ENCODE measurements at regions not wholly inside any gene's neighbourhood (a gene's known extent, or its start where the extent isn't known, plus 50 kb on each side); places are given as distances from the start of the nearest gene placed in this dataset.

DNA sequence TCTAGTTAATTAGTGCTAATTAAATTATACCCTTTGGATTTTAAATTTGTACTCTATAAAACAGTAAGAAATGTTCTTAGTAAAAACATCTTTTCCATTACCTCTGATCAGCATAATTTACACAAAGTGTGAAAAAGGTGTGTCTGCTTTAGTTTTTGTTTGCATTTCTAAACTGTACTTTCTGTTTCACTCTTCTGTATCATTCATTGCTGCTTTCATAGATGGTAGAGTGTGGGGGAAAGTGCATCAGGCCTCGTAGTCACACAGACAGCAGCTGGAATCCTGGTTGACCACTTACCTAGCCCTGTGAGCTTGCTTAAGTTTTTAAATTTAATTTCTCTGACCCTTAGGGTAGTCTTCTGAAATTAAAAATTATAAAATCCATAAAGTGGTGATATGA lies 275.4 kb upstream of the PITX2 start:
- Histone ChIP-seq H3K27ac (no peak overlapping the region), H3K4me1 (peaks cover 0 to 7% of the 10 kb centered on the region in 2 donors), H3K4me3 (no peak overlapping the region), H3K36me3 (no peaks in the 10 kb centered on the region), H3K27me3 (no peaks in the 10 kb centered on the region), H3K9me3 (no peaks in the 10 kb centered on the region)
- ATAC-seq (no peak), DNase-seq (no peak)
- intact Hi-C loops (cut with DNase I; ENCODE audit: low total_unique reads), result no loop called here
- in situ Hi-C loops (cut with MboI; ENCODE audit: low sequenced_read_pairs in 4 of 4), result no loop called here
- TF ChIP-seq, protein P1, sequence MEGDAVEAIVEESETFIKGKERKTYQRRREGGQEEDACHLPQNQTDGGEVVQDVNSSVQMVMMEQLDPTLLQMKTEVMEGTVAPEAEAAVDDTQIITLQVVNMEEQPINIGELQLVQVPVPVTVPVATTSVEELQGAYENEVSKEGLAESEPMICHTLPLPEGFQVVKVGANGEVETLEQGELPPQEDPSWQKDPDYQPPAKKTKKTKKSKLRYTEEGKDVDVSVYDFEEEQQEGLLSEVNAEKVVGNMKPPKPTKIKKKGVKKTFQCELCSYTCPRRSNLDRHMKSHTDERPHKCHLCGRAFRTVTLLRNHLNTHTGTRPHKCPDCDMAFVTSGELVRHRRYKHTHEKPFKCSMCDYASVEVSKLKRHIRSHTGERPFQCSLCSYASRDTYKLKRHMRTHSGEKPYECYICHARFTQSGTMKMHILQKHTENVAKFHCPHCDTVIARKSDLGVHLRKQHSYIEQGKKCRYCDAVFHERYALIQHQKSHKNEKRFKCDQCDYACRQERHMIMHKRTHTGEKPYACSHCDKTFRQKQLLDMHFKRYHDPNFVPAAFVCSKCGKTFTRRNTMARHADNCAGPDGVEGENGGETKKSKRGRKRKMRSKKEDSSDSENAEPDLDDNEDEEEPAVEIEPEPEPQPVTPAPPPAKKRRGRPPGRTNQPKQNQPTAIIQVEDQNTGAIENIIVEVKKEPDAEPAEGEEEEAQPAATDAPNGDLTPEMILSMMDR (IDR thresholded peaks at IDR 0.05 in 4 of 5, conservative IDR thresholded peaks at IDR 0.05 in 1 of 5), result no peak
- no peak for TF ChIP-seq POLR2A (IDR thresholded peaks at IDR 0.05)

DNA sequence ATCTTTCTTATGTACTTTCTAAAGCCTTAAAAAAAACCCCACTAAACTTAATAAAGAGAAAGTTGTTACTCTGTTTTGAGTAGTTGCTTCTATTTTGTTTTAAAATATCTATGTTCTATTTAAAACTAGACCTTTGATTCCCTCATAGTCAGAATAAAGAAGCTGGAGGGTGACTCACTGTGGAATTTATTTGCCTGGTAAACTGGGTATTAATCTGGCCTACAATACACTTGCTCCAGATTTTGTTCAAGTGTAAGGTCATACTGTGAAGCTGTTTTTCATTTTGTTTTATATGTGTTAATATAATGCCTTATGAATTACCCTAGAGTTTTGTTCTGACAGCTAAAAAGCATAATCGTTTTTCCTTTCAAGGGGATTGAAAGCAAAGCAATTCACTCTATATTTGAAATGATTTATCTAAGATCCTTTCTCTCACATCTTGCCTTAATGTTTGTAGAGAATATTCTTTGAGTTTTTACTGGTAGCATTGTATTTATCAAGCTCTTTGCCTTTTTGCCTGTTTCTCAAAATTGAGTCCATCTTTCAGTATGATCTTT lies 277.4 kb upstream of the PITX2 start:
- DNase-seq, result no peak
- intact Hi-C loops (cut with DNase I; ENCODE audit: low total_unique reads), result no loop called here
- TF ChIP-seq, protein P1 (IDR thresholded peaks at IDR 0.05 in 4 of 5, conservative IDR thresholded peaks at IDR 0.05 in 1 of 5), result no peak
- no peak for TF ChIP-seq POLR2A (IDR thresholded peaks at IDR 0.05)
- in situ Hi-C loops (cut with MboI; ENCODE audit: low sequenced_read_pairs in 4 of 4), result no loop called here
- Histone ChIP-seq H3K27ac (no peak overlapping the region), H3K4me1 (peaks cover 0 to 7% of the 10 kb centered on the region in 2 donors), H3K9me3 (no peaks in the 10 kb centered on the region), H3K27me3 (no peaks in the 10 kb centered on the region), H3K4me3 (no peak overlapping the region), H3K36me3 (no peaks in the 10 kb centered on the region)
- no peak for ATAC-seq

- H3K4me3 ChIP-seq, result no peak overlapping the region
- H3K27me3 ChIP-seq, result no peaks in the 10 kb centered on the region
- DNase-seq (no peak), ATAC-seq (no peak)
- intact Hi-C loops (cut with DNase I; ENCODE audit: low total_unique reads), result no loop called here
- H3K27ac ChIP-seq, result no peak overlapping the region
- TF ChIP-seq, protein P1 (IDR thresholded peaks at IDR 0.05 in 4 of 5, conservative IDR thresholded peaks at IDR 0.05 in 1 of 5), result no peak
- no peak for TF ChIP-seq POLR2A (IDR thresholded peaks at IDR 0.05)
- in situ Hi-C loops (cut with MboI; ENCODE audit: low sequenced_read_pairs in 4 of 4), result no loop called here
- H3K36me3 ChIP-seq, result no peaks in the 10 kb centered on the region
- no peaks in the 10 kb centered on the region for H3K9me3 ChIP-seq
- H3K4me1 ChIP-seq, result peaks cover 7 to 8% of the 10 kb centered on the region in 2 donors
Measured at GRCh38 chr4:110902500-110902899, 279.6 kb upstream of the PITX2 start.

DNA sequence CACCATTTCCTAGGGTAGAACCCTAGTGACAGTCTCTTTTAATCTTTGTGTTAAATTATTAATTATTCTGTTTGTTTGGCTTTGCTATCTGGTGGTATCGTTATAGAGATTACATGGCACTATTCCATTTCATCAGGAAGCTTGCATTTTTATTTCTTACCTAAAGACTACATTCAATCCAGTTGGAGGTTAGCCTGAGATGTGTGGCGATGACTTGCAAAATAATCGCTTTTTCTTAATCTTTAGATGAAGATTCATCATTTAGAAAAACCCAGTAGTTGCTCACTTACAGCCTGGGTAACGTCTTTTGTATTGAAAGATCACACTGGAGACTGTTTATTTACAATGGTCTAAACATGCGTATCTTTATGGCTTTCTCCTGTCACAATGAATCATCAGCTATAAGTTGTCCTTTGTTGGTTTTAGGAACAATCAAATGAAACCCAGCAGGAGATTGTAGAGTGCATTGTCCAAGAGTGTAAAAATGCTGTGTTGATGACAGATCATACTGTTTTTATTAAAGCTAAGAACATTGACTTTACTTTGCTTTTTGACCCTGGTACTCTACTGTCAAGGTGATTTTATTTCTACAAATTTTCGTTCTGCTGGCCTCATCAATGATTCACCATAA lies 281.7 kb upstream of the PITX2 start:
- no peaks in the 10 kb centered on the region for H3K27me3 ChIP-seq
- ATAC-seq (no peak), DNase-seq (no peak)
- H3K4me1 ChIP-seq, result peaks cover 6 to 8% of the 10 kb centered on the region in 2 donors
- H3K4me3 ChIP-seq, result no peak overlapping the region
- H3K9me3 ChIP-seq, result no peaks in the 10 kb centered on the region
- TF ChIP-seq, protein P1 (IDR thresholded peaks at IDR 0.05 in 4 of 5, conservative IDR thresholded peaks at IDR 0.05 in 1 of 5), result no peak
- no peak for TF ChIP-seq POLR2A (IDR thresholded peaks at IDR 0.05)
- in situ Hi-C loops (cut with MboI; ENCODE audit: low sequenced_read_pairs in 4 of 4) (no loop called here), intact Hi-C loops (cut with DNase I; ENCODE audit: low total_unique reads) (no loop called here)
- no peaks in the 10 kb centered on the region for H3K36me3 ChIP-seq
- no peak overlapping the region for H3K27ac ChIP-seq
